ENCODE measurements at regions not wholly inside any gene's neighbourhood (a gene's known extent, or its start where the extent isn't known, plus 50 kb on each side); places are given as distances from the start of the nearest gene placed in this dataset.
"Not testable (repeated sequence)": the region's sequence is repeated elsewhere in the genome, so short reads cannot be mapped to it uniquely, and the experiment has no call there.

DNA sequence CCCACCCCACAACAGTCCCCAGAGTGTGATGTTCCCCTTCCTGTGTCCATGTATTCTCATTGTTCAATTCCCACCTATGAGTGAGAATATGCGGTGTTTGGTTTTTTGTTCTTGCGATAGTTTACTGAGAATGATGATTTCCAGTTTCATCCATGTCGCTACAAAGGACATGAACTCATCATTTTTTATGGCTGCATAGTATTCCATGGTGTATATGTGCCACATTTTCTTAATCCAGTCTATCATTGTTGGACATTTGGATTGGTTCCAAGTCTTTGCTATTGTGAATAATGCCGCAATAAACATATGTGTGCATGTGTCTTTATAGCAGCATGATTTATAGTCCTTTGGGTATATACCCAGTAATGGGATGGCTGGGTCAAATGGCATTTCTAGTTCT lies 156.9 kb downstream of the RHOU start:
- not testable (repeated sequence) for H3K36me3 ChIP-seq, H3K27me3 ChIP-seq, H3K9me3 ChIP-seq, DNase-seq, H3K4me3 ChIP-seq

- Histone ChIP-seq H3K4me3 (no peak overlapping the region), H3K9me3 (no peaks in the 10 kb centered on the region), H3K27me3 (no peaks in the 10 kb centered on the region), H3K36me3 (no peaks in the 10 kb centered on the region)
- no peak for DNase-seq
Measured at GRCh38 chr1:228894442-228894989, 159.2 kb downstream of the RHOU start.

DNA sequence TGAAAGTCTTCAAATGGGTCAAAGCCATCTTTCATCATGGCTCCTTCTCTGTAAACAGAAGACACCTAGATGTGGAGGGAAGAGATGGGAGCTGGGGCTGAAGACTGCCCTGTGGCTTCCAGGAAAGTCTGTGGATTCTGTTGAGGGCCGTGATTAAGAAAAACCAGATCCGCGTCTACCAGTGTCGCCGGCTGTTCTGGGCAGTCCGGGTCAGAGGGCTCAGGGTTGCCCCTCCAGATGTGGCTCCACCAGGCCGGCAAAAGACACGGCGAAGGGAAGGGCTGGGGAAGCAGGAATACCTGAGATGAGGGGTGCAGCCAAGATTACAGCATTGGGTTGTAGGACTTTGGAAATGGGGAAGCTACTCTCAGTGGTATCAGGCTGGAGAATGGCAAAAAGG lies 162.6 kb downstream of the RHOU start:
- Histone ChIP-seq H3K4me3 (no peak overlapping the region), H3K9me3 (no peaks in the 10 kb centered on the region), H3K27me3 (no peaks in the 10 kb centered on the region), H3K36me3 (no peaks in the 10 kb centered on the region)
- no peak for DNase-seq

DNA sequence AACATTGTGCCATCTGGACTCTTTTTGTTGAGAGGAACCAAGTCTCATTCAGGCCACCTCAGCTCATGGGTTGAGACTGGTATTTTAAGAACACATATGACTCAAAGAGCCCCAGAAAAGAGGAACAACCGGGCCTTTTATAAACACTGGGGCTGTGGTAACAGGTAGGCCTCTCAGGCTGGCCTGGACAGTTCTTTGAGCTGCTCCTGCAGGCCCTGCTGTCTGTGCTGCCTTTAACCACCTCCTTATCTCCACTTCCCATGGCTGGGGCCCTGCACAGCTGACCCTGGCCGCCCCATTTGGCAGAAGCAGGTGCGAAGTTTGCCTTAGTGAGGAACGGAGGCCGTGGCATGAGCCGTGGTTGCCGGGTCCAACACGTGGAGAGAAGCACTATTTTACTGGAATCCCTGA lies 163.3 kb downstream of the RHOU start:
- DNase-seq = no peak
- Histone ChIP-seq H3K4me3 (no peak overlapping the region), H3K9me3 (no peaks in the 10 kb centered on the region), H3K36me3 (no peaks in the 10 kb centered on the region), H3K27me3 (no peaks in the 10 kb centered on the region)

- Histone ChIP-seq H3K27me3 (no peaks in the 10 kb centered on the region), H3K9me3 (no peaks in the 10 kb centered on the region), H3K36me3 (no peaks in the 10 kb centered on the region)
Measured at GRCh38 chr1:228899421-228899956, 164.2 kb downstream of the RHOU start.

GRCh38 chr1:228900099-228900885 lies 165.0 kb downstream of the RHOU start:
- 0 out of 2 replicates have a peak, but pooled peaks cover 2% of the 10 kb centered on the region for H3K27me3 ChIP-seq
- no peak overlapping the region for H3K4me3 ChIP-seq
- H3K9me3 ChIP-seq = no peaks in the 10 kb centered on the region
- no peak for DNase-seq
- H3K36me3 ChIP-seq = no peaks in the 10 kb centered on the region

More at GRCh38 chr1:228899421-228899956, 164.2 kb downstream of the RHOU start:
- no peak for DNase-seq
- H3K4me3 ChIP-seq = no peak overlapping the region

- peaks cover 2% of the 10 kb centered on the region; the same call in 1 of the 2 replicates for H3K27me3 ChIP-seq
- no peak overlapping the region for H3K4me3 ChIP-seq
- H3K36me3 ChIP-seq = no peaks in the 10 kb centered on the region
- DNase-seq = no peak
- H3K9me3 ChIP-seq = no peaks in the 10 kb centered on the region
Measured at GRCh38 chr1:228900886-228901392, 165.7 kb downstream of the RHOU start.

GRCh38 chr1:228901936-228902681 lies 166.8 kb downstream of the RHOU start:
- DNase-seq = no peak
- no peaks in the 10 kb centered on the region for H3K36me3 ChIP-seq
- H3K4me3 ChIP-seq = no peak overlapping the region
- H3K27me3 ChIP-seq = peaks cover 2% of the 10 kb centered on the region; the same call in 1 of the 2 replicates
- no peaks in the 10 kb centered on the region for H3K9me3 ChIP-seq

- Histone ChIP-seq H3K27me3 (peaks cover 2% of the 10 kb centered on the region; the same call in 1 of the 2 replicates), H3K4me3 (no peak overlapping the region), H3K9me3 (no peaks in the 10 kb centered on the region), H3K36me3 (no peaks in the 10 kb centered on the region)
- DNase-seq = peak; percentile 95
Measured at GRCh38 chr1:228902781-228903433, 167.6 kb downstream of the RHOU start.

DNA sequence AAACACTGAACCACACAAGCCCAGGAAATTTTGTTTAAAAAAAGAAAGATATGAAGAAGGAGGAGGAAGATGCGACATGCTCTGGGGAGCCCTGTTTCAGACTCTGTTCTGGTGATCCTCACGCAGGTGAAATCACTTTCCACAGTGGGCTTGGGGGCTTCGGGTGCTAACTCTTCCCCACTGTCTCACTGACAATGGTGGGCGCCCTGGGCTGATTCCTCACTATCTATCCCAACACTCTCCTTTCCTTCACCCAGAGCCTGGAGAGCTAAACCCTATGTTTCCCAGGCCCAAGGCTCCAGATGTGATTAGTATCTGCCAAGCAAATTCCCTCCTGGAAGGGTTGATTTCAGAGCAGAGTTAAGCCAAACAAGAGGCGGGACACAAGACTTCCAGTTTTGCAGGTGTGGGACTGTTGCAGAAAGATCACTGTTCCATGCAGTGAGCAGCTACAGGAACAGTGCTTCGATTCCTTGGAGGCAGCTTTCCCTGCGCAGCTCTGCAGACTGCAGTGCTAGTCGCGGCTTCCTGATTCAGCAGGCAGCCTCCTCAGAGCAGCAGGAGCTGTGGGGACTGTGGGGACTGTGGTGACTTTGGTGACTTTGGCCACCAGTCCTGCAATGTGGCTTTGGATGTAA lies 168.3 kb downstream of the RHOU start:
- no peaks in the 10 kb centered on the region for H3K36me3 ChIP-seq
- peaks cover 2% of the 10 kb centered on the region; the same call in 1 of the 2 replicates for H3K27me3 ChIP-seq
- no peak overlapping the region for H3K4me3 ChIP-seq
- no peaks in the 10 kb centered on the region for H3K9me3 ChIP-seq
- DNase-seq = peak; percentile 15

DNA sequence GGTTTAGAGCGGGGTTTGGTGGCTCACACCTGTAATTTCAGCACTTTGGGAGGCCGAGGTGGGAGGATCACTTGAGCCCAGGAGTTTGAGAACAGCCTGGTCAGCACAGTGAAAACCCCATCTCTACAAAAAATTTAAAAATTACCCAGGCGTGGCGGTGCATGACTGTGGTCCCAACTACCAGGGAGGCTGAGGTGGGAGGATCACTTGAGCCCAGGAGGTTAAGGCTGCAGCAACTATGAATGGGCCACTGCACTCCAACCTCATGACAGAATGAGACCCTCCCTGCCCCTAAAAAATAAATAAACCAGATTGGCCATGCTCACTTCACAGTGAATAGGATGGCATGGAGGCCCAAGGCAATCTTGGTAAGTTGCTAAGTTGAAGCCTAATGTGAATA lies 168.9 kb downstream of the RHOU start:
- no peak for DNase-seq

GRCh38 chr1:228905701-228906101 lies 170.4 kb downstream of the RHOU start:
- Histone ChIP-seq H3K4me3 (no peak overlapping the region), H3K36me3 (no peaks in the 10 kb centered on the region), H3K9me3 (no peaks in the 10 kb centered on the region), H3K27me3 (peaks cover 2% of the 10 kb centered on the region; the same call in 1 of the 2 replicates)
- no peak for DNase-seq

More for the DNA sequence above, 168.9 kb downstream of the RHOU start:
- no peaks in the 10 kb centered on the region for H3K36me3 ChIP-seq
- no peaks in the 10 kb centered on the region for H3K9me3 ChIP-seq
- H3K4me3 ChIP-seq = no peak overlapping the region
- peaks cover 2% of the 10 kb centered on the region; the same call in 1 of the 2 replicates for H3K27me3 ChIP-seq

DNA sequence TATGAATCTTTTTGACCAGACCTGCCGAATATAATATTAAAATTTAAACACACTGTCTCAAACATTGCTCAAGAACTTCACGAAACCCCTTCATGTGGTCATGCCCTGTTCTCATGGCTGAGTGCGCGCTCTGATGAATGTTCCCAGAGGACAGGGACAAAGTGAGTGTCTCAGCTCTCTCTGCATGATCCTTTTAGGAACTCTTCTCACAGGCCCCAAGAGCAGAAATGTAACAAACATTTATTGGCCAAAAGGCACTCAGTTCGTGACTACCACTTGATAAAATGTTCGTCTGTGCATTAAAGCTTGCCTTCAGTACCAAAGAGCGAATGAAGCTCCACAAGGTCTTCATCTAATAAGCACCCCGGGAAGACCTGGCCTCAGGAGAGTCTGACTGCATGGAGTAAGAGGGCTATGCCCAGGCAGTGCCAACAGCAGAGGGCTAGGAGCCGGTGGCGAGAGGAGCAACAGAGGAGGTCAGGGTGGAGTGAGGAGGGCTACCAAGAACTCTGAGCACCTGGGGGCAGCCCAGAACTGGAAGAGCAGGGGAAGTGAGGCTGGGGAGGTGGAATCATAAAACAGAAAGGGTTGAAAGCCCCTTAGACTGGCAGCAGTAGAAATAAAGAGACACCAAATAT lies 171.1 kb downstream of the RHOU start:
- Histone ChIP-seq H3K36me3 (no peaks in the 10 kb centered on the region), H3K4me3 (no peak overlapping the region), H3K27me3 (peaks cover 2% of the 10 kb centered on the region; the same call in 1 of the 2 replicates), H3K9me3 (no peaks in the 10 kb centered on the region)
- DNase-seq = no peak

DNA sequence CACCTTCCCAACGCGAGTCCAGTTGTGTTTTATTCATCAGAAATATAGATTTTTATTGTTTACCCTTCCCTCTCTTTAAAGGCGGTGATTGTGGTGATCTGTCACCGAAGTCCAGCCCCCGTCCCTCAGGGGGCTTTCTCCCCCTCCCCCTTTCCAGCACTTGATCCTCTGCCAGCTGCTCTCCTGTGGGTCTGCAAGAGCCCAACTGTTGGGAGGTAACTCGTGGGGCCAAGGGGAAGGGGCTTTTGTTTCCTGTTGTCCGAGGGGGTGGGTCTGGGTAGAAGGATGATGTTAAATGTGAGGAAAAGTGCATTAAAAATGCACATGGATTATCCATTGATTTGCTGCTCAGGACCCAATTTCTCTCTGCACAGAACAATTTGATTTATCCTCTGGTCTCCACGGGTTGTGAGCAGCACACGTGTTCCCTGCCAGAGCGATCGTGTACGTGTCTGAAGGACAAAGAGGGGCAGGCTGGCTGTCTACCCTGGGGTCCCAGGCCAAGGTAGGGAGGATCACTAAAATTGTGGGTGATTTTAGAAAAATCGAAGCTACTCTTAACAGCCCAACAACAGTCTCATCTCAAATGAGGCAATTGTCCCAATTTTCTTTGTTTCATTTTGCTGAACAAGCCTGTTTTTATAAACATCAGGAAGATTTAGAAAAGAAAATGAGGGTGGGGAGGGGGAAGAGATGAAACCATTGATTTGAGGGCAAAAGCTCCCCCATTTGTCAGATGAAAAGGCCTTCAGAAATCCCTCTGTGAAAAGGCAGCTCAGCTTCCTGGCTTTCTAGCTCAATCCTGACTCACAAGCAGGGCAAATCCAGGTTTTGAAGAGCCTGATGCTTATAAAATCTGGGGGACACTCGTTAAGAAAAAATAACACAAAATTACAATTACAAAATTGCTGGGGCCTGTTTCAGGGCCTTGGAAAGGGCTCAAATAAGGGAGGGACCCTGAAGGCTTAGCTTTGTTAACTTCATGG lies 176.2 kb downstream of the RHOU start:
- no peak overlapping the region for H3K4me3 ChIP-seq
- no peaks in the 10 kb centered on the region for H3K27me3 ChIP-seq
- no peaks in the 10 kb centered on the region for H3K9me3 ChIP-seq
- H3K36me3 ChIP-seq = no peaks in the 10 kb centered on the region
- no peak for DNase-seq
